Neural cell (in vitro differentiated cells): ENCODE measurements at regions not wholly inside any gene's neighbourhood (a gene's known extent, or its start where the extent isn't known, plus 50 kb on each side); places are given as distances from the start of the nearest gene placed in this dataset.

Source experiments
- H2AFZ ChIP-seq: fragments of 200-600, 300-800 bp; sonication (generic), shearing (Covaris generic); 2 replicates; pipeline ENCODE4 v1.6.0; 2014; ENCODE audit warnings: low read depth, mild to moderate bottlenecking, antibody characterized with exemption, low read length, moderate library complexity
- H3F3A ChIP-seq: fragments of 200-600 bp; shearing (Covaris generic); 2 replicates; pipeline ENCODE4 v1.6.1; 2016; ENCODE audit warnings: mild to moderate bottlenecking, moderate library complexity, mixed read lengths, antibody characterized with exemption, low read length; ENCODE audit not compliant: insufficient read depth, poor library complexity, severe bottlenecking
- H3K27ac ChIP-seq: fragments of 200-600, 300-800 bp; sonication (generic), shearing (Covaris generic); 2 replicates; pipeline ENCODE4 v1.5.1; 2014; ENCODE audit warnings: mild to moderate bottlenecking, low read length, moderate library complexity
- H3K27me3 ChIP-seq: fragments of 300-800, 200-600 bp; sonication (generic), shearing (Covaris generic); 2 replicates; pipeline ENCODE4 v1.6.0; 2014; ENCODE audit warnings: mild to moderate bottlenecking, low read depth, low read length, moderate library complexity; ENCODE audit not compliant: insufficient read depth
- H3K36me3 ChIP-seq: fragments of 300-800, 200-600 bp; sonication (generic), shearing (Covaris generic); 2 replicates; pipeline ENCODE4 v1.5.1; 2014; ENCODE audit warnings: mild to moderate bottlenecking, antibody characterized with exemption, low read length, moderate library complexity; ENCODE audit not compliant: insufficient read depth
- H3K4me2 ChIP-seq: fragments of 300-800, 200-600 bp; sonication (generic), shearing (Covaris generic); 2 replicates; pipeline ENCODE4 v1.6.0; 2014; ENCODE audit warnings: mild to moderate bottlenecking, low read length
- H3K4me3 ChIP-seq: fragments of 300-800, 200-600 bp; sonication (generic), shearing (Covaris generic); 2 replicates; pipeline ENCODE4 v1.5.1; 2014; ENCODE audit warnings: mild to moderate bottlenecking, low read length, moderate library complexity
- H3K79me2 ChIP-seq: fragments of 200-600 bp; shearing (Covaris generic); replicated peaks from 2 replicates; pipeline ENCODE4 v1.6.0; 2014; ENCODE audit warnings: mild to moderate bottlenecking, low read length, moderate library complexity; ENCODE audit not compliant: insufficient read depth
- H3K9ac ChIP-seq: fragments of 300-800, 200-600 bp; sonication (generic), shearing (Covaris generic); 2 replicates; pipeline ENCODE4 v1.6.1; 2016; ENCODE audit warnings: mild to moderate bottlenecking, low read length, mixed read lengths
- H3K9me2 ChIP-seq: fragments of 200-600 bp; shearing (Covaris generic); 2 replicates; pipeline ENCODE4 v1.6.1; 2016; ENCODE audit warnings: mild to moderate bottlenecking, low read length, mixed read lengths; ENCODE audit not compliant: insufficient read depth
- H3K9me3 ChIP-seq: fragments of 200-600, 300-800 bp; sonication (generic), shearing (Covaris generic); 2 replicates; pipeline ENCODE4 v1.6.1; 2016; ENCODE audit warnings: mild to moderate bottlenecking, mixed run types, low read length, moderate library complexity, mixed read lengths
- H4K20me1 ChIP-seq: fragments of 200-600 bp; shearing (Covaris generic); 2 replicates; pipeline ENCODE4 v1.6.1; 2016; ENCODE audit warnings: mild to moderate bottlenecking, mixed run types; ENCODE audit not compliant: insufficient read depth
- CTCF ChIP-seq: fragments of 450-650 bp; IDR thresholded peaks from 2 replicates; pipeline ENCODE4 v1.5.1; 2014; ENCODE audit warnings: antibody characterized with exemption, mild to moderate bottlenecking, moderate library complexity; ENCODE audit not compliant: poor library complexity, severe bottlenecking
- EP300 ChIP-seq: fragments of 450-650 bp; conservative IDR thresholded peaks from 2 replicates; pipeline ENCODE4 v1.6.1; 2014; ENCODE audit warnings: antibody characterized with exemption, mild to moderate bottlenecking, moderate library complexity; ENCODE audit not compliant: poor library complexity, severe bottlenecking
- EZH2 ChIP-seq: fragments of 200-600, 300-800 bp; shearing (Covaris generic), sonication (generic); IDR thresholded peaks from 2 replicates; pipeline ENCODE4 v1.6.1; 2014; ENCODE audit warnings: antibody characterized with exemption, low read length, borderline replicate concordance, mild to moderate bottlenecking; ENCODE audit not compliant: insufficient read depth, poor library complexity, severe bottlenecking
- MXI1 ChIP-seq: fragments of 450-650 bp; conservative IDR thresholded peaks from 2 replicates; pipeline ENCODE4 v1.6.1; 2014; ENCODE audit warnings: antibody characterized with exemption, mild to moderate bottlenecking; ENCODE audit not compliant: poor library complexity, severe bottlenecking
- POLR2AphosphoS5 ChIP-seq: IDR thresholded peaks from 2 replicates; pipeline ENCODE4 v1.6.1; 2012
- RAD21 ChIP-seq: fragments of 450-650 bp; conservative IDR thresholded peaks from 2 replicates; pipeline ENCODE4 v1.6.1; 2014; ENCODE audit warnings: antibody characterized with exemption, mild to moderate bottlenecking, moderate library complexity
- REST ChIP-seq: IDR thresholded peaks from 2 replicates; pipeline ENCODE4 v1.6.1; 2012; ENCODE audit warnings: borderline replicate concordance
- SMC3 ChIP-seq: fragments of 450-650 bp; conservative IDR thresholded peaks from 2 replicates; pipeline ENCODE4 v1.6.1; 2014; ENCODE audit warnings: antibody characterized with exemption, mild to moderate bottlenecking, moderate library complexity; ENCODE audit not compliant: poor library complexity
- TAF1 ChIP-seq: IDR thresholded peaks from 2 replicates; pipeline ENCODE4 v1.6.1; 2012; ENCODE audit warnings: low read depth

GRCh38 chr11:29210426-29210825 is 806.4 kb downstream of the KCNA4 start:
- Histone ChIP-seq H3K9ac (no peak overlapping the region), H4K20me1 (no peaks in the 10 kb centered on the region), H3K4me3 (no peak overlapping the region), H3K36me3 (no peaks in the 10 kb centered on the region), H3K27ac (no peak overlapping the region), H3K27me3 (no peaks in the 10 kb centered on the region), H3F3A (no peaks in the 10 kb centered on the region), H3K9me3 (no peaks in the 10 kb centered on the region), H3K79me2 (no peaks in the 10 kb centered on the region), H3K4me2 (no peak overlapping the region), H3K9me2 (no peaks in the 10 kb centered on the region), H2AFZ (no peak overlapping the region)
- TF ChIP-seq EP300: no peak
- no peak for TF ChIP-seq MXI1
- no peak for TF ChIP-seq EZH2
- no peak for TF ChIP-seq SMC3
- no peak for TF ChIP-seq REST
- TF ChIP-seq CTCF: no peak
- TF ChIP-seq RAD21: no peak
- TF ChIP-seq TAF1: no peak
- TF ChIP-seq POLR2AphosphoS5: no peak

- H3K4me2 ChIP-seq: no peak overlapping the region
- no peaks in the 10 kb centered on the region for H4K20me1 ChIP-seq
- no peaks in the 10 kb centered on the region for H3K36me3 ChIP-seq
- H2AFZ ChIP-seq: no peak overlapping the region
- H3K27ac ChIP-seq: no peak overlapping the region
- no peaks in the 10 kb centered on the region for H3F3A ChIP-seq
- no peaks in the 10 kb centered on the region for H3K9me2 ChIP-seq
- H3K9ac ChIP-seq: no peak overlapping the region
- H3K27me3 ChIP-seq: no peaks in the 10 kb centered on the region
- TF ChIP-seq RAD21: no peak
- no peak for TF ChIP-seq CTCF
- TF ChIP-seq SMC3: no peak
- no peak for TF ChIP-seq EZH2
- no peak for TF ChIP-seq REST
- no peaks in the 10 kb centered on the region for H3K9me3 ChIP-seq
- no peak overlapping the region for H3K4me3 ChIP-seq
- H3K79me2 ChIP-seq: no peaks in the 10 kb centered on the region
These were observed 808.7 kb downstream of the KCNA4 start for GRCh38 chr11:29208117-29208516.
